GM18499 (cell line): ENCODE measurements at regions not wholly inside any gene's neighbourhood (a gene's known extent, or its start where the extent isn't known, plus 50 kb on each side); places are given as distances from the start of the nearest gene placed in this dataset.

Source experiments
- ATAC-seq: cut with Tn5 transposase; IDR thresholded peaks from one replicate; pipeline ENCODE4 v1.9.1; 2021; ENCODE audit warnings: moderate number of reproducible peaks; ENCODE audit not compliant: insufficient read depth, unreplicated experiment

GRCh38 chr7:21076574-21076973 lies 289.9 kb upstream of the SP8 start:
- no peak for ATAC-seq

- no peak for ATAC-seq
Measured at GRCh38 chr7:21077602-21078001, 290.9 kb upstream of the SP8 start.

- ATAC-seq, result no peak
Measured at GRCh38 chr7:21084286-21084685, 297.6 kb upstream of the SP8 start.

GRCh38 chr7:21086688-21087087 lies 300.0 kb upstream of the SP8 start:
- ATAC-seq, result no peak

- ATAC-seq, result no peak
Measured at GRCh38 chr7:21089653-21090052, 303.0 kb upstream of the SP8 start.

GRCh38 chr7:21092766-21093702 lies 306.3 kb upstream of the SP8 start:
- no peak for ATAC-seq

- ATAC-seq, result no peak
Measured at GRCh38 chr7:21094589-21094988, 307.9 kb upstream of the SP8 start.

GRCh38 chr7:21099432-21099831 lies 312.7 kb upstream of the SP8 start:
- ATAC-seq, result no peak

- no peak for ATAC-seq
Measured at GRCh38 chr7:21099955-21100354, 313.3 kb upstream of the SP8 start.

GRCh38 chr7:21101541-21101940 lies 314.9 kb upstream of the SP8 start:
- no peak for ATAC-seq

- no peak for ATAC-seq
Measured at GRCh38 chr7:21103426-21104123, 316.9 kb upstream of the SP8 start.

- ATAC-seq, result no peak
Measured at GRCh38 chr7:21104124-21104500, 317.4 kb upstream of the SP8 start.

GRCh38 chr7:21106296-21106732 lies 319.6 kb upstream of the SP8 start:
- no peak for ATAC-seq

- ATAC-seq, result no peak
Measured at GRCh38 chr7:21107101-21107500, 320.4 kb upstream of the SP8 start.

- no peak for ATAC-seq
Measured at GRCh38 chr7:21108182-21108581, 319.7 kb upstream of the SP4 start.

GRCh38 chr7:21113609-21114415 lies 314.1 kb upstream of the SP4 start:
- ATAC-seq, result no peak

GRCh38 chr7:21123586-21123985 lies 304.3 kb upstream of the SP4 start:
- ATAC-seq, result no peak

- no peak for ATAC-seq
Measured at GRCh38 chr7:21125297-21125696, 302.6 kb upstream of the SP4 start.

GRCh38 chr7:21128062-21128817 lies 299.6 kb upstream of the SP4 start:
- ATAC-seq, result no peak

- no peak for ATAC-seq
Measured at GRCh38 chr7:21131897-21132296, 296.0 kb upstream of the SP4 start.
